ENCODE measurements at regions not wholly inside any gene's neighbourhood (a gene's known extent, or its start where the extent isn't known, plus 50 kb on each side); places are given as distances from the start of the nearest gene placed in this dataset.

GRCh38 chr18:55998071-55998522 lies 410.1 kb upstream of the TCF4 start:
- peak; percentile 84 for ATAC-seq
- TF ChIP-seq ZNF70 (CRISPR knock-in tag; IDR thresholded peaks at IDR 0.05): no peak
- no peak for TF ChIP-seq PATZ1 (CRISPR knock-in tag; IDR thresholded peaks at IDR 0.05; ENCODE audit: borderline replicate concordance)
- no peak for TF ChIP-seq PPARA (CRISPR knock-in tag; IDR thresholded peaks at IDR 0.05; ENCODE audit: borderline replicate concordance)
- TF ChIP-seq, protein P1, sequence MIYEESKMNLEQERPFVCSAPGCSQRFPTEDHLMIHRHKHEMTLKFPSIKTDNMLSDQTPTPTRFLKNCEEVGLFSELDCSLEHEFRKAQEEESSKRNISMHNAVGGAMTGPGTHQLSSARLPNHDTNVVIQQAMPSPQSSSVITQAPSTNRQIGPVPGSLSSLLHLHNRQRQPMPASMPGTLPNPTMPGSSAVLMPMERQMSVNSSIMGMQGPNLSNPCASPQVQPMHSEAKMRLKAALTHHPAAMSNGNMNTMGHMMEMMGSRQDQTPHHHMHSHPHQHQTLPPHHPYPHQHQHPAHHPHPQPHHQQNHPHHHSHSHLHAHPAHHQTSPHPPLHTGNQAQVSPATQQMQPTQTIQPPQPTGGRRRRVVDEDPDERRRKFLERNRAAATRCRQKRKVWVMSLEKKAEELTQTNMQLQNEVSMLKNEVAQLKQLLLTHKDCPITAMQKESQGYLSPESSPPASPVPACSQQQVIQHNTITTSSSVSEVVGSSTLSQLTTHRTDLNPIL (CRISPR knock-in tag; IDR thresholded peaks at IDR 0.05; ENCODE audit: low read depth): no peak
- TF ChIP-seq ARNTL (CRISPR knock-in tag; IDR thresholded peaks at IDR 0.05; ENCODE audit: borderline replicate concordance, low read depth): no peak
- TF ChIP-seq ESRRG (CRISPR knock-in tag; IDR thresholded peaks at IDR 0.05): no peak
- no peak for TF ChIP-seq BACH2 (CRISPR knock-in tag; IDR thresholded peaks at IDR 0.05; ENCODE audit: borderline replicate concordance)
- no peak for TF ChIP-seq TOX (CRISPR knock-in tag; IDR thresholded peaks at IDR 0.05; ENCODE audit: borderline replicate concordance)
- no peak for TF ChIP-seq ISL1 (CRISPR knock-in tag; IDR thresholded peaks at IDR 0.05)
- TF ChIP-seq RARB (CRISPR knock-in tag; IDR thresholded peaks at IDR 0.05): no peak
- no peak for TF ChIP-seq POU6F1 (CRISPR knock-in tag; IDR thresholded peaks at IDR 0.05; ENCODE audit: borderline replicate concordance, low read depth)
- no peak for TF ChIP-seq ZNF8 (CRISPR knock-in tag; IDR thresholded peaks at IDR 0.05)

DNA sequence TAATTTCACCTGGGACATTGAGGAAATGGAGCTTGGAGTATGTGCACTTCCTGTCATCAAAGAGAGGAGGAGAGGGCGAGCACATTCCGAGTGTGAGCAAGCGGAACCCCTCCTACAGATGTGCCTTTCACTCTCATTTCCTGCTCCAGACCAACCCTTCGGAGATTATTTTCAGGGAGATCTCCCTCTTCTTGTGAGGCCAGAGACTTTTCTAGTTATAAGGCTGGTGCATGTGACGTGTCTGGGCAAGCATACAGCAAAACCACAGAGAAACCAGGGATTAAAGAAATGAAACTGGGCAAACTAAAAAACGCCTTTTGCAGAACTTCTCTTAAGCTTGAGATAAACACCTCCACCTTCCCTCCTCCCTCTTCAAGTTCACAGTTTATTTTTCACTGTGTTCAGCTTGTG lies 409.2 kb upstream of the TCF4 start:
- ATAC-seq: no peak

More for the DNA sequence above, 409.2 kb upstream of the TCF4 start:
- TF ChIP-seq, protein P2, sequence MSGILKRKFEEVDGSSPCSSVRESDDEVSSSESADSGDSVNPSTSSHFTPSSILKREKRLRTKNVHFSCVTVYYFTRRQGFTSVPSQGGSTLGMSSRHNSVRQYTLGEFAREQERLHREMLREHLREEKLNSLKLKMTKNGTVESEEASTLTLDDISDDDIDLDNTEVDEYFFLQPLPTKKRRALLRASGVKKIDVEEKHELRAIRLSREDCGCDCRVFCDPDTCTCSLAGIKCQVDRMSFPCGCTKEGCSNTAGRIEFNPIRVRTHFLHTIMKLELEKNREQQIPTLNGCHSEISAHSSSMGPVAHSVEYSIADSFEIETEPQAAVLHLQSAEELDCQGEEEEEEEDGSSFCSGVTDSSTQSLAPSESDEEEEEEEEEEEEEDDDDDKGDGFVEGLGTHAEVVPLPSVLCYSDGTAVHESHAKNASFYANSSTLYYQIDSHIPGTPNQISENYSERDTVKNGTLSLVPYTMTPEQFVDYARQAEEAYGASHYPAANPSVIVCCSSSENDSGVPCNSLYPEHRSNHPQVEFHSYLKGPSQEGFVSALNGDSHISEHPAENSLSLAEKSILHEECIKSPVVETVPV (CRISPR knock-in tag; IDR thresholded peaks at IDR 0.05): no peak
- TF ChIP-seq, protein P1 (CRISPR knock-in tag; IDR thresholded peaks at IDR 0.05; ENCODE audit: low read depth): no peak
- no peak for TF ChIP-seq OSR1 (CRISPR knock-in tag; IDR thresholded peaks at IDR 0.05)
- TF ChIP-seq CSDC2 (CRISPR knock-in tag; IDR thresholded peaks at IDR 0.05): no peak
- no peak for TF ChIP-seq GLIS3 (CRISPR knock-in tag; IDR thresholded peaks at IDR 0.05)
- TF ChIP-seq ZNF8 (CRISPR knock-in tag; IDR thresholded peaks at IDR 0.05): no peak
- TF ChIP-seq PATZ1 (CRISPR knock-in tag; IDR thresholded peaks at IDR 0.05; ENCODE audit: borderline replicate concordance): no peak
- TF ChIP-seq ZNF565 (CRISPR knock-in tag; conservative IDR thresholded peaks at IDR 0.05; ENCODE audit: low read depth): no peak
- no peak for TF ChIP-seq ZC3H10 (CRISPR knock-in tag; IDR thresholded peaks at IDR 0.05)
- TF ChIP-seq, protein P3, sequence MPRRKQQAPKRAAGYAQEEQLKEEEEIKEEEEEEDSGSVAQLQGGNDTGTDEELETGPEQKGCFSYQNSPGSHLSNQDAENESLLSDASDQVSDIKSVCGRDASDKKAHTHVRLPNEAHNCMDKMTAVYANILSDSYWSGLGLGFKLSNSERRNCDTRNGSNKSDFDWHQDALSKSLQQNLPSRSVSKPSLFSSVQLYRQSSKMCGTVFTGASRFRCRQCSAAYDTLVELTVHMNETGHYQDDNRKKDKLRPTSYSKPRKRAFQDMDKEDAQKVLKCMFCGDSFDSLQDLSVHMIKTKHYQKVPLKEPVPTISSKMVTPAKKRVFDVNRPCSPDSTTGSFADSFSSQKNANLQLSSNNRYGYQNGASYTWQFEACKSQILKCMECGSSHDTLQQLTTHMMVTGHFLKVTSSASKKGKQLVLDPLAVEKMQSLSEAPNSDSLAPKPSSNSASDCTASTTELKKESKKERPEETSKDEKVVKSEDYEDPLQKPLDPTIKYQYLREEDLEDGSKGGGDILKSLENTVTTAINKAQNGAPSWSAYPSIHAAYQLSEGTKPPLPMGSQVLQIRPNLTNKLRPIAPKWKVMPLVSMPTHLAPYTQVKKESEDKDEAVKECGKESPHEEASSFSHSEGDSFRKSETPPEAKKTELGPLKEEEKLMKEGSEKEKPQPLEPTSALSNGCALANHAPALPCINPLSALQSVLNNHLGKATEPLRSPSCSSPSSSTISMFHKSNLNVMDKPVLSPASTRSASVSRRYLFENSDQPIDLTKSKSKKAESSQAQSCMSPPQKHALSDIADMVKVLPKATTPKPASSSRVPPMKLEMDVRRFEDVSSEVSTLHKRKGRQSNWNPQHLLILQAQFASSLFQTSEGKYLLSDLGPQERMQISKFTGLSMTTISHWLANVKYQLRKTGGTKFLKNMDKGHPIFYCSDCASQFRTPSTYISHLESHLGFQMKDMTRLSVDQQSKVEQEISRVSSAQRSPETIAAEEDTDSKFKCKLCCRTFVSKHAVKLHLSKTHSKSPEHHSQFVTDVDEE (CRISPR knock-in tag; IDR thresholded peaks at IDR 0.05): no peak
- no peak for TF ChIP-seq ISL1 (CRISPR knock-in tag; IDR thresholded peaks at IDR 0.05)
- TF ChIP-seq POU6F1 (CRISPR knock-in tag; IDR thresholded peaks at IDR 0.05; ENCODE audit: borderline replicate concordance, low read depth): no peak

Data from SK-N-SH treated with all-trans-retinoic acid at 6 μM for 48 hours (cell line).